ENCODE measurements at regions not wholly inside any gene's neighbourhood (a gene's known extent, or its start where the extent isn't known, plus 50 kb on each side); places are given as distances from the start of the nearest gene placed in this dataset.

- Histone ChIP-seq H3K27me3 (ENCODE audit: insufficient read depth in 3 of 3, low read length in 2 of 3) (no peaks in the 10 kb centered on the region), H3K4me3 (no peak overlapping the region), H3K4me1 (peaks cover 9% of the 10 kb centered on the region), H3K36me3 (ENCODE audit: insufficient read depth in 1 of 2, low read depth in 1 of 2) (no peaks in the 10 kb centered on the region), H3K9me3 (peaks cover under 1% of the 10 kb centered on the region), H3K27ac (no peak overlapping the region)
- intact Hi-C loops (cut with DNase I): no loop called here
- no peak for DNase-seq
- 86 to 93% (median 91%) methylated on average over 4 of the region's 4 CpGs for WGBS, 3 donors
- TF ChIP-seq CTCF (IDR thresholded peaks at IDR 0.05): no peak
- ATAC-seq: no peak
Measured at GRCh38 chr3:152626226-152626625, 208.7 kb upstream of the P2RY1 start.

GRCh38 chr3:152628496-152628895 is 206.4 kb upstream of the P2RY1 start:
- DNase-seq (no peak), ATAC-seq (no peak)
- no peaks in the 10 kb centered on the region for H3K27me3 ChIP-seq (ENCODE audit: insufficient read depth in 3 of 3, low read length in 2 of 3)
- no peaks in the 10 kb centered on the region for H3K4me1 ChIP-seq
- intact Hi-C loops (cut with DNase I): no loop called here
- peaks cover 4% of the 10 kb centered on the region for H3K9me3 ChIP-seq
- no peak overlapping the region for H3K27ac ChIP-seq
- 17 to 25% (median 21%) methylated on average over 3 of the region's 3 CpGs for WGBS, 3 donors
- no peak overlapping the region for H3K4me3 ChIP-seq
- no peak for TF ChIP-seq CTCF (IDR thresholded peaks at IDR 0.05)
- no peaks in the 10 kb centered on the region for H3K36me3 ChIP-seq (ENCODE audit: insufficient read depth in 1 of 2, low read depth in 1 of 2)

GRCh38 chr3:152629363-152630122 is 205.4 kb upstream of the P2RY1 start:
- H3K27ac ChIP-seq: no peak overlapping the region
- no peak for ATAC-seq
- H3K9me3 ChIP-seq: peaks cover 4% of the 10 kb centered on the region
- no peak for TF ChIP-seq CTCF (IDR thresholded peaks at IDR 0.05)
- intact Hi-C loops (cut with DNase I): no loop called here
- H3K27me3 ChIP-seq (ENCODE audit: insufficient read depth in 3 of 3, low read length in 2 of 3): no peaks in the 10 kb centered on the region
- H3K4me3 ChIP-seq: no peak overlapping the region
- WGBS, 3 donors: 97 to 98% (median 98%) methylated on average over 7 of the region's 7 CpGs
- DNase-seq: no peak
- no peaks in the 10 kb centered on the region for H3K4me1 ChIP-seq
- H3K36me3 ChIP-seq (ENCODE audit: insufficient read depth in 1 of 2, low read depth in 1 of 2): no peaks in the 10 kb centered on the region

GRCh38 chr3:152635389-152635788 is 199.5 kb upstream of the P2RY1 start:
- H3K27ac ChIP-seq: no peak overlapping the region
- no peak for DNase-seq
- no peak overlapping the region for H3K4me3 ChIP-seq
- H3K36me3 ChIP-seq (ENCODE audit: insufficient read depth in 1 of 2, low read depth in 1 of 2): no peaks in the 10 kb centered on the region
- ATAC-seq: no peak
- peaks cover 4% of the 10 kb centered on the region for H3K9me3 ChIP-seq
- no peaks in the 10 kb centered on the region for H3K27me3 ChIP-seq (ENCODE audit: insufficient read depth in 3 of 3, low read length in 2 of 3)
- no peak for TF ChIP-seq CTCF (IDR thresholded peaks at IDR 0.05)
- intact Hi-C loops (cut with DNase I): no loop called here
- H3K4me1 ChIP-seq: no peaks in the 10 kb centered on the region

GRCh38 chr3:152636651-152637050 is 198.3 kb upstream of the P2RY1 start:
- H3K36me3 ChIP-seq (ENCODE audit: insufficient read depth in 1 of 2, low read depth in 1 of 2): no peaks in the 10 kb centered on the region
- intact Hi-C loops (cut with DNase I): no loop called here
- ATAC-seq (no peak), DNase-seq (no peak)
- H3K27me3 ChIP-seq (ENCODE audit: insufficient read depth in 3 of 3, low read length in 2 of 3): no peaks in the 10 kb centered on the region
- no peaks in the 10 kb centered on the region for H3K4me1 ChIP-seq
- no peak for TF ChIP-seq CTCF (IDR thresholded peaks at IDR 0.05)
- WGBS, 3 donors: 93 to 99% (median 93%) methylated on average over 4 of the region's 4 CpGs
- no peak overlapping the region for H3K27ac ChIP-seq
- no peak overlapping the region for H3K4me3 ChIP-seq
- no peaks in the 10 kb centered on the region for H3K9me3 ChIP-seq

All from psoas muscle (tissue), 7 donors.